PFSK-1 (cell line): ENCODE measurements at regions not wholly inside any gene's neighbourhood (a gene's known extent, or its start where the extent isn't known, plus 50 kb on each side); places are given as distances from the start of the nearest gene placed in this dataset.

Experiments used
- FOXP2 ChIP-seq: optimal IDR thresholded peaks from 2 replicates; pipeline ENCODE3; 2011; ENCODE audit warnings: borderline replicate concordance, control low read depth, inconsistent platforms; ENCODE audit not compliant: insufficient read depth; ENCODE audit errors: extremely low read length, extremely low read depth
- POLR2AphosphoS5 ChIP-seq: IDR thresholded peaks from 2 replicates; pipeline ENCODE4 v1.6.1; 2012; ENCODE audit warnings: low read depth, mild to moderate bottlenecking, control low read depth, low read length, moderate library complexity
- SIN3A ChIP-seq: IDR thresholded peaks from 2 replicates; pipeline ENCODE4 v1.6.1; 2012; ENCODE audit warnings: mild to moderate bottlenecking, low read length, moderate library complexity, borderline replicate concordance; ENCODE audit not compliant: insufficient read depth
- TAF1 ChIP-seq: IDR thresholded peaks from 2 replicates; pipeline ENCODE4 v1.6.1; 2012; ENCODE audit warnings: low read length, control low read depth, borderline replicate concordance; ENCODE audit not compliant: insufficient read depth
- TF ChIP-seq, protein P1 (sequence below), 2 experiments: IDR thresholded peaks; 2 replicates each; pipeline versions ENCODE4 v1.6.1 to v1.8.0; 2011 to 2012; ENCODE audit warnings: low read depth in 2 of 2, low read length in 2 of 2, control low read depth in 1 of 2, inconsistent platforms in 1 of 2, mild to moderate bottlenecking in 1 of 2, moderate library complexity in 1 of 2; ENCODE audit not compliant: insufficient read depth in 1 of 2

DNA sequence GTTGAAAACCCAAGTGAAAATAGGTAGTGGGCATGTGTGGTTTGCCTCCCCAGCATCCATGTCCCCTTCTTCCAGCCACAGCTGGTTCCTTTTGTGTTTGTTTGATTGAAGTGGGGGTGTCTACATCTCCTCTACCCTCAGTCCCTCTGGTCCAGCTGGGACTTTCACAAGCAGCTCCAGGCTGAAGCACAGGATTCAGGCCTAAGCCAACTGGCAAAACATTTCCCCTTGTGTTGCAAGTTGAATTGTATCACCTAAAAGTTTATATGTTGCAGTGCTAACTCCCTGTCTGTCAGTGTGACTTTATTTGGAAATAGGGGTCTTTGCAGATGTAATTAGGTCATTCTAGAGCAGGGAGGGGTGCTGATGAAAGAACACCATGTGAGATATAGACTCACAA lies 205.9 kb upstream of the ASIC2 start:
- TF ChIP-seq SIN3A (no peak), FOXP2 (no peak)
- TF ChIP-seq, protein P1, sequence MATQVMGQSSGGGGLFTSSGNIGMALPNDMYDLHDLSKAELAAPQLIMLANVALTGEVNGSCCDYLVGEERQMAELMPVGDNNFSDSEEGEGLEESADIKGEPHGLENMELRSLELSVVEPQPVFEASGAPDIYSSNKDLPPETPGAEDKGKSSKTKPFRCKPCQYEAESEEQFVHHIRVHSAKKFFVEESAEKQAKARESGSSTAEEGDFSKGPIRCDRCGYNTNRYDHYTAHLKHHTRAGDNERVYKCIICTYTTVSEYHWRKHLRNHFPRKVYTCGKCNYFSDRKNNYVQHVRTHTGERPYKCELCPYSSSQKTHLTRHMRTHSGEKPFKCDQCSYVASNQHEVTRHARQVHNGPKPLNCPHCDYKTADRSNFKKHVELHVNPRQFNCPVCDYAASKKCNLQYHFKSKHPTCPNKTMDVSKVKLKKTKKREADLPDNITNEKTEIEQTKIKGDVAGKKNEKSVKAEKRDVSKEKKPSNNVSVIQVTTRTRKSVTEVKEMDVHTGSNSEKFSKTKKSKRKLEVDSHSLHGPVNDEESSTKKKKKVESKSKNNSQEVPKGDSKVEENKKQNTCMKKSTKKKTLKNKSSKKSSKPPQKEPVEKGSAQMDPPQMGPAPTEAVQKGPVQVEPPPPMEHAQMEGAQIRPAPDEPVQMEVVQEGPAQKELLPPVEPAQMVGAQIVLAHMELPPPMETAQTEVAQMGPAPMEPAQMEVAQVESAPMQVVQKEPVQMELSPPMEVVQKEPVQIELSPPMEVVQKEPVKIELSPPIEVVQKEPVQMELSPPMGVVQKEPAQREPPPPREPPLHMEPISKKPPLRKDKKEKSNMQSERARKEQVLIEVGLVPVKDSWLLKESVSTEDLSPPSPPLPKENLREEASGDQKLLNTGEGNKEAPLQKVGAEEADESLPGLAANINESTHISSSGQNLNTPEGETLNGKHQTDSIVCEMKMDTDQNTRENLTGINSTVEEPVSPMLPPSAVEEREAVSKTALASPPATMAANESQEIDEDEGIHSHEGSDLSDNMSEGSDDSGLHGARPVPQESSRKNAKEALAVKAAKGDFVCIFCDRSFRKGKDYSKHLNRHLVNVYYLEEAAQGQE (IDR thresholded peaks at IDR 0.05; ENCODE audit: insufficient read depth in 1 of 2, low read depth in 2 of 2, low read length in 2 of 2): no peak

DNA sequence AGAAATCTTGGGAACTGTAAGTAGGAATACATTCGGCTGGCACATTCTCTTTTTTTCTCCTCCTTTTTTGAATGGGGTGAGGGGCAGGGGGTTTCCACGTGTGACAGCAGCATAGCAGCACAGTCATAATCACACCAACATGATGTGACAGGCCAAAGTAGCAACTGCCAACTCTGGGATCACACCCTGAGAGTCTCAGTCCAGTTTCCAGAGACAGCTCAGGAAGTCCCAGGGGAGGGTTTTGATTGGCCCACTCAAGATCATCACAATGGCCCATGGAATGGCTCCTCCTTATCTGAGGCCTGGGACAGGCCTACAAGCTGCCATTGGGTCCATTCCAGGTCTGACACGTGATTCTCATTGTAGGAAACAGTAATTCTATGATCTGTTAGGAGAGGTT lies 207.1 kb upstream of the ASIC2 start:
- TF ChIP-seq, protein P1 (IDR thresholded peaks at IDR 0.05; ENCODE audit: insufficient read depth in 1 of 2, low read depth in 2 of 2, low read length in 2 of 2): no peak
- TF ChIP-seq POLR2AphosphoS5: no peak

- TF ChIP-seq FOXP2: no peak
- no peak for TF ChIP-seq POLR2AphosphoS5
- TF ChIP-seq SIN3A: no peak
- TF ChIP-seq, protein P1 (IDR thresholded peaks at IDR 0.05; ENCODE audit: insufficient read depth in 1 of 2, low read depth in 2 of 2, low read length in 2 of 2): no peak
- TF ChIP-seq TAF1: no peak
Measured at GRCh38 chr17:33501185-33501584, 208.1 kb upstream of the ASIC2 start.

DNA sequence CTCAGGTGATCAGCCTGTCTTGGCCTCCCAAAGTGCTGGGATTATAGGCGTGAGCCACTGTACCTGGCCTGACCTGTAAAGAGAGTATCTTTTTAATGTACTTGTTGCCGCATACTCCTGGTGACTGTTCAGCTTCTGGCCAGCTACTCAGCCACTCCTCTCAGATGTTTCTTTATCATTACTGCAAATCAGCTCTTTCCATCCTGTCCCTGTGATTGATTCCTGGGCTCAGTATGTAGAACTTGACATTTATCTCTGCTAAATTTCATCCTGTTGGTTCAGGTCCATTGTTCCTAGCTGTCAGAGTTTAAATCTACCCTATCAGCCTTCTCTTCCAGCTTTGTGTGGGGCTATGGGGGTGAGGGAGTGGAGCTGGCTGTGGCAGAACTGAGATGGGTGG lies 211.5 kb upstream of the ASIC2 start:
- TF ChIP-seq POLR2AphosphoS5: no peak
- TF ChIP-seq TAF1: no peak
- TF ChIP-seq SIN3A: no peak
- TF ChIP-seq FOXP2: no peak
- TF ChIP-seq, protein P1 (IDR thresholded peaks at IDR 0.05; ENCODE audit: insufficient read depth in 1 of 2, low read depth in 2 of 2, low read length in 2 of 2): no peak

DNA sequence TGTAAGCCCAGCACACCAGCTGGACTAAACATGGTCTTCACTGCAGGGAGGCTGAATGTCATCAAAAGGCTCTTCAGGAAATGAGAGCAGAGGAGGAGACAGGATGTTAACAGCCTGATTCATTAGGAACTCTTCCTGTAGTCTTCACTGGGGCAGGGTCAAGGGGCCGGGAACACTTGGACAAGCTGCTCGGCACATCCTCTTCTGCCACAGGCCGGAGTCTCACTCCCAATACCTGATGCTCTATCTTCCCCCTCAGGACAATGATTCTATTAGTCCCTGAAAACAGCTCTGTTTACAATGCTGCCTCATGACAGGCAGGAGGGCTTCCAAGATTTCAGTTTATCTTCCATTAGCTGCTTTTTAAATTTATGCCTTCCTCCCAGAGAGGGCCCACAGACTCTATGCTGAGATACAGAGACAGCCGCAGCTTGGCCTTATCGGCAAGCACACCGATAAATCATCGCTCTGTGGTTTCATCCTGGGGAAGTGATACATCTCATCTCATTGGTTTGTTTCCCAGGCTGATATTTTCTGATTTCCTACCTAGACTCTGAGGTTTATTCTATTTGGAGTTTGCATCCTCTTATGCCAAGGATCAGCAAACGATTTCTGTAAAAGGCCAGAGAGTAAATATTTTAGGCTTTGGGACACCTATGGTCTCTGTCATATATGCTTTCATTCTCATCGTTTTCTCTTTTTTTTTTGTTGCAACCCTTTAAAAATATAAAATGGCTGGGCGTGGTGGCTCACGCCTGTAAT lies 214.0 kb upstream of the ASIC2 start:
- no peak for TF ChIP-seq SIN3A
- TF ChIP-seq, protein P1 (IDR thresholded peaks at IDR 0.05; ENCODE audit: insufficient read depth in 1 of 2, low read depth in 2 of 2, low read length in 2 of 2): no peak
- TF ChIP-seq TAF1: no peak
- TF ChIP-seq FOXP2: no peak
- TF ChIP-seq POLR2AphosphoS5: no peak
